ENCODE measurements at regions not wholly inside any gene's neighbourhood (a gene's known extent, or its start where the extent isn't known, plus 50 kb on each side); places are given as distances from the start of the nearest gene placed in this dataset.
A peak's percentile ranks its signal among the peaks of the same experiment; 100 is the strongest.

DNA sequence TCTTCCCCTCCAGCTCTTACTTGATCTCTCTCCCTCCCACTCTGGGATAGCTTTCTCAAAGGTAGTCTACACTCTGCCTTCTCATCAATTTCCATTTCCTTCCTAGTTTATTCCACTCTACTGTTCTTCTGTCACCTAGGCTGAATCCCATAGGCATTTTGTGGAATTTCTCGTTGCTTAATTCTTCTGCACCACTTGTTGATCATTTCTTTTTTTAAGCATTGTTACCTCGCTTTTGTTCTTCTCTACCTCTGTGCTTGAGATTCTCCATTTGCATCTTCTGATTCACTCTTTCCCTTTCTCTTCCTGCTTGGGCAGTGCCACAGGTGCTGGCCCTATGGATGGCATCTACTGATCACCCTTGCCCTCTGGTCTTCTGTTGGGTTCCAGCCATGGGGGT, 567.2 kb downstream of the CDH26 start:
- H3K4me1 ChIP-seq (ENCODE audit: control insufficient read depth, insufficient read depth, low read length): no peaks in the 10 kb centered on the region
- WGBS, 2 experiments: 91 to 96% methylated on average over 2 of the region's 2 CpGs
- H3K27ac ChIP-seq (ENCODE audit: insufficient read depth, low read depth, low read length, poor library complexity, severe bottlenecking): no peak overlapping the region
- H3K9me3 ChIP-seq (ENCODE audit: control insufficient read depth, low read length): no peaks in the 10 kb centered on the region
- H3K4me3 ChIP-seq (ENCODE audit: insufficient read depth, low read depth, low read length): no peak overlapping the region
- H3K27me3 ChIP-seq (ENCODE audit: control insufficient read depth, insufficient read depth, low read length, poor library complexity, severe bottlenecking): no peaks in the 10 kb centered on the region
- H3K36me3 ChIP-seq (ENCODE audit: control insufficient read depth, insufficient read depth, low read length): no peaks in the 10 kb centered on the region

DNA sequence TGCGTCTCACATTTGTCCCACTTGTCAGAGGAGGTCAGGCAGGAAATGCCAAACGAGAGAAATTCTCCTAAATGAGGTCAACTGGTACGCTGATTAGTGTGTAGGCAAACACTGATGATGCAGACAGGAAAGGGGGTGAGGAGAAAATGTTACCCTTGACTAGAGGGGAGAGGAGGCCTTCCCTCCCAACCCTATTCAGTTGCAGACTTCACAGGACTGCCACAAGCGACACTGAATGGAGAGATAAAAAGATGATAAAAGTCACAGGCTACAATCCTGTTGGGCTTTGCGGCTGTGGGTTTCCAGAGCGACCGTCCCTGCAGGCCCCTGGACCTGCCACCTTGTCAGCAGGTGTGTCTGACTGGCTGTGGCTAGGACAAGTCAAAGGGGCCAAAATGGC, 569.4 kb downstream of the CDH26 start:
- no peaks in the 10 kb centered on the region for H3K36me3 ChIP-seq (ENCODE audit: control insufficient read depth, insufficient read depth, low read length)
- H3K9me3 ChIP-seq (ENCODE audit: control insufficient read depth, low read length): no peaks in the 10 kb centered on the region
- 86 to 88% methylated on average over 7 of the region's 7 CpGs for WGBS, 2 experiments
- no peak overlapping the region for H3K27ac ChIP-seq (ENCODE audit: insufficient read depth, low read depth, low read length, poor library complexity, severe bottlenecking)
- no peaks in the 10 kb centered on the region for H3K4me1 ChIP-seq (ENCODE audit: control insufficient read depth, insufficient read depth, low read length)
- H3K27me3 ChIP-seq (ENCODE audit: control insufficient read depth, insufficient read depth, low read length, poor library complexity, severe bottlenecking): no peaks in the 10 kb centered on the region
- H3K4me3 ChIP-seq (ENCODE audit: insufficient read depth, low read depth, low read length): no peak overlapping the region

DNA sequence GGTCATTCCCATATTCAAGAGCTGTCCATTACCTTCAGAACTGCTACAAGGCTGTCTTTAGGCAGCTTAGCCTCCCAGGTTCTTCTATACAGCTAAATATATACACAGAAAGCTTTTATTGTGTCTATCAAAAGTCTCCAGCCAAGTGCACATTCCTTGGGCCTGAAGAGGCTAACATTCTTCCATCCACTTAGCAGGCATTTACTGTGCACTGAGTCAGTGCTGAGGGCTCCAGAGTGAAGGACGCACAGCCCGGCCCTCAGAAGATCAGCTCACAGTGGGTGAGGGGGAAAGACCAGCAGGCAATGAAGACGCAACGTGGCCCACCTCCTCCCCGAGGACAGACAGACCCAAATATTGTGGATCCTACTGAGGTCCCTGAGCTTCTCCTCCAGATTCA, 569.9 kb downstream of the CDH26 start:
- H3K27ac ChIP-seq (ENCODE audit: insufficient read depth, low read depth, low read length, poor library complexity, severe bottlenecking): no peak overlapping the region
- WGBS, 2 experiments: 92 to 97% methylated on average over 5 of the region's 5 CpGs
- no peaks in the 10 kb centered on the region for H3K4me1 ChIP-seq (ENCODE audit: control insufficient read depth, insufficient read depth, low read length)
- no peaks in the 10 kb centered on the region for H3K27me3 ChIP-seq (ENCODE audit: control insufficient read depth, insufficient read depth, low read length, poor library complexity, severe bottlenecking)
- H3K36me3 ChIP-seq (ENCODE audit: control insufficient read depth, insufficient read depth, low read length): no peaks in the 10 kb centered on the region
- no peaks in the 10 kb centered on the region for H3K9me3 ChIP-seq (ENCODE audit: control insufficient read depth, low read length)
- no peak overlapping the region for H3K4me3 ChIP-seq (ENCODE audit: insufficient read depth, low read depth, low read length)

DNA sequence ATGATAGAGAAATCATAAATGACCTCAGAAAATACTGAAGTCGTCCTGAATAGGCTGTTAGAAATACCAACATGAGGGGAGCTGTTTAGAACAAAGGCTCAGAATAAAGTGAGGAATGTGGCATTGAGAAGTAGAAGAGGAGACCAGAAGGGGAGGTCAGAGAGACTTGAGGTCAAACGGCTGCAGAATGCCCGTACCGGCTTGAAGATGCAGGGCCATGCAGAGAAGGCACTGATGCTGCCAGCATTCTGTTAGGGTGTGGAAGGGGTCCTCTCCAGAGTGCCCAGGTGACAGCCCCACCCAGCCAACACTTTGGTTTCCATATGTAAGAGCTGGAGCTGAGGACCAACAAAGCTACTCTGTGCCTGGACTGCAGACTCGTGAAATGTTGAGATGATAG, 570.9 kb downstream of the CDH26 start:
- Histone ChIP-seq H3K36me3 (ENCODE audit: control insufficient read depth, insufficient read depth, low read length) (no peaks in the 10 kb centered on the region), H3K4me1 (ENCODE audit: control insufficient read depth, insufficient read depth, low read length) (no peaks in the 10 kb centered on the region), H3K27me3 (ENCODE audit: control insufficient read depth, insufficient read depth, low read length, poor library complexity, severe bottlenecking) (no peaks in the 10 kb centered on the region), H3K4me3 (ENCODE audit: insufficient read depth, low read depth, low read length) (no peak overlapping the region), H3K27ac (ENCODE audit: insufficient read depth, low read depth, low read length, poor library complexity, severe bottlenecking) (no peak overlapping the region), H3K9me3 (ENCODE audit: control insufficient read depth, low read length) (no peaks in the 10 kb centered on the region)
- WGBS, 2 experiments: 88 to 90% methylated on average over 5 of the region's 5 CpGs

DNA sequence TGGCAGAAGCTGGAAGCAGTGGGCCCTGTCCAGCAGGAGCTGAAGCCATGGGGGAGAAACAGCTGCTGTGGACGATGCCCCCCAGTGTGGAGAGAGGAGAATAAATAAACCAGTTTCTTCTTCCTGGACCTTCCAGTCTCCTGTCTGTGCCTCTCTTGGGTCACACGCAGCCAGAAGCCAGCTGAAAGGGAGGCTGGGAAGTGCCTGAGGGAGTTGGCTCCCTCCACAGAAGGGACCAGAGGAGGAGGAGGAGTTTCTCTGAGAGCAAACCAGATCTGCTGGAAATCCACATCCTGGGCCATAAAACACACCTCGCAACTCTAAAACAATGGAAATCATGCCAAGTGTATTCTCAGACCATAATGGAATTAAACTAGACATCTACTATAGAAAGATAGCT, 577.0 kb downstream of the CDH26 start:
- Histone ChIP-seq H3K4me3 (ENCODE audit: insufficient read depth, low read depth, low read length) (no peak overlapping the region), H3K4me1 (ENCODE audit: control insufficient read depth, insufficient read depth, low read length) (no peaks in the 10 kb centered on the region), H3K27ac (ENCODE audit: insufficient read depth, low read depth, low read length, poor library complexity, severe bottlenecking) (no peak overlapping the region), H3K36me3 (ENCODE audit: control insufficient read depth, insufficient read depth, low read length) (no peaks in the 10 kb centered on the region), H3K9me3 (ENCODE audit: control insufficient read depth, low read length) (no peaks in the 10 kb centered on the region), H3K27me3 (ENCODE audit: control insufficient read depth, insufficient read depth, low read length, poor library complexity, severe bottlenecking) (no peaks in the 10 kb centered on the region)
- 75 to 86% methylated on average over 3 of the region's 3 CpGs for WGBS, 2 experiments

DNA sequence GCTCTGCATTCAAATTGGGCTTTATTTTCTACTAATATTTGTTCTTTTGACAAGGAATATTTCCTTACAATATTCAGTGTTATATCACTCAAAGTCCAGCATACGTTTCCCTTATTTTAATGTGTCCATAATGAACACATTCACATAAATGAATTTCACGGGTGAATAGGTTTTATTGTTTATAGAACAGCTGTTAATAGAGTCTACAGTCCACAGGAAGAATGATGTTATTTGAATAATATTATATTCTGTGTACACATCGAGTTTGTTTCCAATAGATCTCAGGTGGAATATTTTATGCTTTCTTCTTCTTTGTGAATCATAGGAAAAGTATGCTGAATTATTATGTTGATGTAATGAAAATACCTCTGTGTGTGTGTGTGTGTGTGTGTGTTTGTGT, 582.4 kb downstream of the CDH26 start:
- Histone ChIP-seq H3K9me3 (ENCODE audit: control insufficient read depth, low read length) (no peaks in the 10 kb centered on the region), H3K27me3 (ENCODE audit: control insufficient read depth, insufficient read depth, low read length, poor library complexity, severe bottlenecking) (no peaks in the 10 kb centered on the region), H3K4me1 (ENCODE audit: control insufficient read depth, insufficient read depth, low read length) (no peaks in the 10 kb centered on the region), H3K27ac (ENCODE audit: insufficient read depth, low read depth, low read length, poor library complexity, severe bottlenecking) (no peak overlapping the region), H3K4me3 (ENCODE audit: insufficient read depth, low read depth, low read length) (no peak overlapping the region), H3K36me3 (ENCODE audit: control insufficient read depth, insufficient read depth, low read length) (no peaks in the 10 kb centered on the region)
- 95% methylated on average over 1 to 2 of the region's 3 CpGs for WGBS, 2 experiments

DNA sequence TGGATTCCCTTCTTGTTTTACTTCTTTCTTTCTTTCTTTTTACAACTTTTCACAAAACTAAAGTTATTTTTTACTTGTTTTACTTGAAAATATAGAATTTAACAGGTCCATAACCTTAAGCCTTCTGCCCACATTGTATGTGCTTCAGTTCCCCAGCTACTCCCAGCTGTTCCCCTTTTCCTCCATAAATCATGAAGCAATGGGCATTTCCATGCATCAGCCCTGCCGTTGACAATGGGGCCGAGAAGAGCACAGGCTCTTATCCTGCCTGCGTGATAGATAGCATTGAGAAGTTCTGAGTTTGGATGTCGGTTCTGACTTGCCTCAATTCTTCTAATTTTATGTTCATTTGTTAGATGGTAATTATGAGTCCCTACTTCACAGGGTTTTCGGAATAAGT, 583.8 kb downstream of the CDH26 start:
- H3K4me1 ChIP-seq (ENCODE audit: control insufficient read depth, insufficient read depth, low read length): no peaks in the 10 kb centered on the region
- H3K36me3 ChIP-seq (ENCODE audit: control insufficient read depth, insufficient read depth, low read length): no peaks in the 10 kb centered on the region
- 92 to 94% methylated on average over 5 of the region's 5 CpGs for WGBS, 2 experiments
- no peaks in the 10 kb centered on the region for H3K9me3 ChIP-seq (ENCODE audit: control insufficient read depth, low read length)
- no peaks in the 10 kb centered on the region for H3K27me3 ChIP-seq (ENCODE audit: control insufficient read depth, insufficient read depth, low read length, poor library complexity, severe bottlenecking)
- H3K27ac ChIP-seq (ENCODE audit: insufficient read depth, low read depth, low read length, poor library complexity, severe bottlenecking): no peak overlapping the region
- H3K4me3 ChIP-seq (ENCODE audit: insufficient read depth, low read depth, low read length): no peak overlapping the region

DNA sequence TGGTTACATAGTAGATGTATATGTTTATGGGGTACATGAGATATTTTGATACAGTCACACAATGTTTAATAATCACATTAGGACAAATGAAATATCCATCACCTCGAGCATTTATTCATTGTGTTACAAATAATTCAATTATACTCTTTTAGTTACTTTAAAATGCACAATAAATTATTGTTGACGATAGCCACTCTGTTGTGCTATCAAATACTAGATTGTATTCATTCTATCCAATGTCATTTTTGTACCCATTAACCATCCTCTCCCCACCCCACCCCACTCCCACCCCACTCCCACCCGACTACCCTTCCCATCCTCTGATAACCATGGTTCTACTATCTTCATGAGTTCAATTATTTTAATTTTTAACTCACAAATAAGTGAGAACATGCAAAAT, 585.4 kb downstream of the CDH26 start:
- no peaks in the 10 kb centered on the region for H3K36me3 ChIP-seq (ENCODE audit: control insufficient read depth, insufficient read depth, low read length)
- no peak overlapping the region for H3K27ac ChIP-seq (ENCODE audit: insufficient read depth, low read depth, low read length, poor library complexity, severe bottlenecking)
- no peaks in the 10 kb centered on the region for H3K9me3 ChIP-seq (ENCODE audit: control insufficient read depth, low read length)
- WGBS, 2 experiments: 82 to 94% methylated on average over 2 to 3 of the region's 3 CpGs
- H3K4me1 ChIP-seq (ENCODE audit: control insufficient read depth, insufficient read depth, low read length): no peaks in the 10 kb centered on the region
- H3K4me3 ChIP-seq (ENCODE audit: insufficient read depth, low read depth, low read length): no peak overlapping the region
- no peaks in the 10 kb centered on the region for H3K27me3 ChIP-seq (ENCODE audit: control insufficient read depth, insufficient read depth, low read length, poor library complexity, severe bottlenecking)

DNA sequence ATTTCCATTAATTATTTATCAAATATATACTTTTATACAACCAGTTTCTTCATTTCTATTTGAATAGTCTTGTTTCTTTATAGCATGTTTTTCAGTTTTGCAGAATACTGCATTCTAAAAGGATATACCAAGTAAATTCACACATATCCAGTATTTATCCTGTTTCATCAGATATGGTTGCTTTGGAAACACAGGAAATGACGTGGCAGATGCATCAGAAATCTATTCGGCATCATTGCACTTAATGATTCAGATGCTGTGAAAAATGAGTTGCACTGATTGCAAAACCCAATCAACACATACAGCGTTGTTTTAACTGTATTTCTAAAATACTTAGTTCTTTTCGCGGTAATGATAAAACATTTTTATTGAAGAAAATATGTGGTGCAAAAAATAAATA, 594.9 kb downstream of the CDH26 start:
- no peaks in the 10 kb centered on the region for H3K36me3 ChIP-seq (ENCODE audit: control insufficient read depth, insufficient read depth, low read length)
- no peaks in the 10 kb centered on the region for H3K9me3 ChIP-seq (ENCODE audit: control insufficient read depth, low read length)
- 96 to 97% methylated on average over 2 of the region's 5 CpGs for WGBS, 2 experiments
- no peak overlapping the region for H3K27ac ChIP-seq (ENCODE audit: insufficient read depth, low read depth, low read length, poor library complexity, severe bottlenecking)
- no peaks in the 10 kb centered on the region for H3K4me1 ChIP-seq (ENCODE audit: control insufficient read depth, insufficient read depth, low read length)
- no peaks in the 10 kb centered on the region for H3K27me3 ChIP-seq (ENCODE audit: control insufficient read depth, insufficient read depth, low read length, poor library complexity, severe bottlenecking)
- H3K4me3 ChIP-seq (ENCODE audit: insufficient read depth, low read depth, low read length): no peak overlapping the region

DNA sequence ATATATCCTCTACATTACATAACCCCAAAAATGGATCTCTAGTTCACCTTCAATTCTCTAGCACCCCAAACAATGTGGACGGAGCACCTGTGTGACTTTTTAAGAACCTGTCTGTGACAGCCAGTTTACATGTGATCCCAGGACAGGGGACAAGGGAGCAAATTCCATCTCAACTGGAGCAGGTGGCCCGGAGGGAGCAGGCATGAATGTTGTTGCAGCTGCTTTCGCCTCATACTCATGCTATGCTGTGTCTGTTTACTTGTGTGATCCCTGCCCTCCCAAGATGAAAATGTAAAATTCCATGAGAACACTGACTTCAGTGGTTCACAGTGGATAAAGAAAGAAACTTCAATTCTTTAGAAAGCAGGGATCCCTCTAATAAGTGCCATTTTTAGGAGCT, 600.3 kb downstream of the CDH26 start:
- H3K27me3 ChIP-seq (ENCODE audit: control insufficient read depth, insufficient read depth, low read length, poor library complexity, severe bottlenecking): no peaks in the 10 kb centered on the region
- H3K27ac ChIP-seq (ENCODE audit: insufficient read depth, low read depth, low read length, poor library complexity, severe bottlenecking): peak overlapping the region; percentile 12

DNA sequence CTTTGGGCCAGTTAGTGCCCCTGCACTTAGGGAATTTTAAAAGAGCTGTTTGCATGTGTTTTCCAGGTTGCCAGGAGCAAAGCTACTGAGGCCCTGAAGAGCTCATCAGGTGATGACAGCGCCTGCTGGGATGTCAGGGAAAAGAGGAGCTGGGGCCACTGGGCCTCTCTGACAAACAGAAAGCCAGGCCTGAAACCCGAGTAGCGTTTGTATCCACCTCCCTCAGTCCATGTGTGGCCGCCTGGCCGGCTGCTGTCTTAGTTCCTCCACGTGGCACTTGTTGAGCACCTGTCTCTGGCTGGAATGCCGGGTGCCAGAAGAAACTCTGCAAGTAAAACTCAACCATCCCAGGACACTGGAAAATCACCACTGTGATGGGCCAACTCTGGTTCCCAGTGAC, 601.2 kb downstream of the CDH26 start:
- H3K4me1 ChIP-seq (ENCODE audit: control insufficient read depth, insufficient read depth, low read length): peaks cover 9% of the 10 kb centered on the region
- no peak overlapping the region for H3K4me3 ChIP-seq (ENCODE audit: insufficient read depth, low read depth, low read length)
- WGBS, 2 experiments: 13 to 16% methylated on average over 7 of the region's 7 CpGs
- no peaks in the 10 kb centered on the region for H3K36me3 ChIP-seq (ENCODE audit: control insufficient read depth, insufficient read depth, low read length)
- H3K9me3 ChIP-seq (ENCODE audit: control insufficient read depth, low read length): no peaks in the 10 kb centered on the region
- H3K27me3 ChIP-seq (ENCODE audit: control insufficient read depth, insufficient read depth, low read length, poor library complexity, severe bottlenecking): no peaks in the 10 kb centered on the region
- peak overlapping the region; percentile 60 for H3K27ac ChIP-seq (ENCODE audit: insufficient read depth, low read depth, low read length, poor library complexity, severe bottlenecking)

More for the DNA sequence above, 600.3 kb downstream of the CDH26 start:
- no peaks in the 10 kb centered on the region for H3K9me3 ChIP-seq (ENCODE audit: control insufficient read depth, low read length)
- peaks cover 9% of the 10 kb centered on the region for H3K4me1 ChIP-seq (ENCODE audit: control insufficient read depth, insufficient read depth, low read length)
- WGBS, 2 experiments: 92 to 93% methylated on average over 3 of the region's 3 CpGs
- H3K4me3 ChIP-seq (ENCODE audit: insufficient read depth, low read depth, low read length): no peak overlapping the region
- H3K36me3 ChIP-seq (ENCODE audit: control insufficient read depth, insufficient read depth, low read length): no peaks in the 10 kb centered on the region
